Trophoblast cell (in vitro differentiated cells and primary cell): ENCODE measurements at regions not wholly inside any gene's neighbourhood (a gene's known extent, or its start where the extent isn't known, plus 50 kb on each side); places are given as distances from the start of the nearest gene placed in this dataset.

Source experiments
- DNase-seq, 2 donors: peaks; one replicate each; pipeline ENCODE4 v3.0.0-alpha.2; 2016
- H2AFZ ChIP-seq: 2 replicates; pipeline ENCODE4 v1.6.1; 2013; ENCODE audit warnings: low read length, moderate library complexity, mild to moderate bottlenecking; ENCODE audit not compliant: insufficient read depth, poor library complexity
- H2AK5ac ChIP-seq: 2 replicates; pipeline ENCODE4 v1.6.1; 2013; ENCODE audit warnings: mild to moderate bottlenecking, low read length
- H2BK120ac ChIP-seq: 2 replicates; pipeline ENCODE4 v1.6.1; 2013; ENCODE audit warnings: low read length, mild to moderate bottlenecking, moderate library complexity; ENCODE audit not compliant: insufficient read depth, poor library complexity
- H2BK12ac ChIP-seq: 2 replicates; pipeline ENCODE4 v1.6.1; 2013; ENCODE audit warnings: mild to moderate bottlenecking, low read length, moderate library complexity
- H2BK5ac ChIP-seq: 2 replicates; pipeline ENCODE4 v1.6.1; 2013; ENCODE audit warnings: low read length, low read depth, moderate library complexity, mild to moderate bottlenecking; ENCODE audit not compliant: poor library complexity
- H3K14ac ChIP-seq: 2 replicates; pipeline ENCODE4 v1.6.1; 2013; ENCODE audit warnings: mild to moderate bottlenecking, low read length
- H3K18ac ChIP-seq: 2 replicates; pipeline ENCODE4 v1.6.1; 2013; ENCODE audit warnings: mild to moderate bottlenecking, low read length
- H3K23ac ChIP-seq: 2 replicates; pipeline ENCODE4 v1.6.1; 2013; ENCODE audit warnings: low read length
- H3K27ac ChIP-seq: 2 replicates; pipeline ENCODE4 v1.5.1; 2013; ENCODE audit warnings: low read depth, mild to moderate bottlenecking, inconsistent platforms, low read length, moderate library complexity
- H3K27me3 ChIP-seq: 2 replicates; pipeline ENCODE4 v1.6.1; 2013; ENCODE audit warnings: inconsistent platforms, mild to moderate bottlenecking, low read length, moderate library complexity; ENCODE audit not compliant: insufficient read depth
- H3K36me3 ChIP-seq, 2 experiments: 1 replicate in 1 of 2; 2 replicates in 1 of 2; pipeline ENCODE4 v1.6.1; 2013; ENCODE audit warnings: low read length in 2 of 2, mild to moderate bottlenecking in 2 of 2, moderate library complexity in 1 of 2; ENCODE audit not compliant: insufficient read depth in 2 of 2, control insufficient read depth in 1 of 2
- H3K4ac ChIP-seq: 2 replicates; pipeline ENCODE4 v1.6.1; 2013; ENCODE audit warnings: low read depth, mild to moderate bottlenecking, low read length, moderate library complexity
- H3K4me1 ChIP-seq, 2 experiments: 1 replicate in 1 of 2; 2 replicates in 1 of 2; pipeline ENCODE4 v1.6.1; 2013; ENCODE audit warnings: low read length in 2 of 2, mild to moderate bottlenecking in 2 of 2, moderate library complexity in 1 of 2; ENCODE audit not compliant: insufficient read depth in 2 of 2, control insufficient read depth in 1 of 2
- H3K4me2 ChIP-seq: 2 replicates; pipeline ENCODE4 v1.6.1; 2013; ENCODE audit warnings: inconsistent platforms, mild to moderate bottlenecking, low read length, moderate library complexity
- H3K4me3 ChIP-seq: 2 replicates; pipeline ENCODE4 v1.5.1; 2013; ENCODE audit warnings: mild to moderate bottlenecking, low read depth, low read length, inconsistent platforms
- H3K79me1 ChIP-seq: one replicate; pipeline ENCODE4 v1.6.1; 2013; ENCODE audit warnings: low read length
- H3K79me2 ChIP-seq: 2 replicates; pipeline ENCODE4 v1.6.1; 2013; ENCODE audit warnings: low read length, mild to moderate bottlenecking; ENCODE audit not compliant: control insufficient read depth, insufficient read depth, poor library complexity
- H3K9ac ChIP-seq: 2 replicates; pipeline ENCODE4 v1.6.1; 2013; ENCODE audit warnings: mild to moderate bottlenecking, low read length
- H3K9me3 ChIP-seq: 2 replicates; pipeline ENCODE4 v1.6.1; 2013; ENCODE audit warnings: low read depth, mild to moderate bottlenecking, control low read depth, inconsistent platforms, low read length; ENCODE audit not compliant: insufficient read depth
- H4K12ac ChIP-seq: 2 replicates; pipeline ENCODE4 v1.6.1; 2013; ENCODE audit warnings: low read depth, mild to moderate bottlenecking, low read length, moderate library complexity
- H4K8ac ChIP-seq: 2 replicates; pipeline ENCODE4 v1.6.1; 2013; ENCODE audit warnings: low read depth, mild to moderate bottlenecking, low read length, moderate library complexity
- H4K91ac ChIP-seq: one replicate; pipeline ENCODE4 v1.6.1; 2013; ENCODE audit warnings: low read depth, mild to moderate bottlenecking, low read length, moderate library complexity
- whole genome bisulfite sequencing: extraction: QIAGEN DNeasy Blood & Tissue Kit; methylation state at CpG from one replicate; pipeline ENCODE4 v1.1.7; 2013; ENCODE audit warnings: missing lambda C conversion rate; ENCODE audit not compliant: insufficient read length, insufficient coverage; ENCODE audit errors: extremely low coverage; 5-methylcytosine and 5-hydroxymethylcytosine counted together

DNA sequence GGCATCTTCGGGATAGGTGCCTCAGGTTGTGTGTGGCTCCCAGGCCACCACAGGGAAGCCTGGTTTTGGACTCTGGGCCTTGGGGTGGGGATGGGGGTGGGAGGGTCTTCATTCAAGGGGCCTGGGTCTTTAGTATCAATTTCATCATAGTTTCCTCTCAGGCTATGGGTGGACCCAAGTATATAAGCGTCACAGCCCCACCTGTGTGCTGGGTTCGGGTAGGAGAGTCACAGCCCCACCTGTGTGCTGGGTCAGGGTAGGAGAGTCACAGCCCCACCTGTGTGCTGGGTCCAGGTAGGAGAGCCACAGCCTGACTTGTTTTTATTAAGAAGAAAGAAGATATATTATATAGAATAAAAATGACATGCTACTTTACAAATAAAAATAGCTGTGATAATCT, 422.1 kb downstream of the BRD1 start:
- Histone ChIP-seq H2AK5ac (no peak overlapping the region), H3K9ac (no peak overlapping the region), H3K4me3 (no peak overlapping the region), H3K4me2 (no peak overlapping the region), H3K4me1 (no peaks in the 10 kb centered on the region), H3K79me2 (peaks cover 2% of the 10 kb centered on the region), H3K79me1 (no peaks in the 10 kb centered on the region), H2BK5ac (no peak overlapping the region), H3K4ac (no peak overlapping the region), H3K18ac (no peak overlapping the region), H3K27ac (no peak overlapping the region), H2AFZ (no peak overlapping the region), H3K27me3 (no peaks in the 10 kb centered on the region), H2BK120ac (no peak overlapping the region), H4K8ac (no peak overlapping the region), H3K14ac (no peak overlapping the region), H4K91ac (no peak overlapping the region), H3K23ac (no peak overlapping the region), H2BK12ac (no peak overlapping the region), H4K12ac (no peak overlapping the region), H3K36me3 (no peaks in the 10 kb centered on the region), H3K9me3 (peaks cover 4% of the 10 kb centered on the region)
- DNase-seq = no peak
- WGBS = no CpG with 5 or more reads among the region's 3 CpGs

DNA sequence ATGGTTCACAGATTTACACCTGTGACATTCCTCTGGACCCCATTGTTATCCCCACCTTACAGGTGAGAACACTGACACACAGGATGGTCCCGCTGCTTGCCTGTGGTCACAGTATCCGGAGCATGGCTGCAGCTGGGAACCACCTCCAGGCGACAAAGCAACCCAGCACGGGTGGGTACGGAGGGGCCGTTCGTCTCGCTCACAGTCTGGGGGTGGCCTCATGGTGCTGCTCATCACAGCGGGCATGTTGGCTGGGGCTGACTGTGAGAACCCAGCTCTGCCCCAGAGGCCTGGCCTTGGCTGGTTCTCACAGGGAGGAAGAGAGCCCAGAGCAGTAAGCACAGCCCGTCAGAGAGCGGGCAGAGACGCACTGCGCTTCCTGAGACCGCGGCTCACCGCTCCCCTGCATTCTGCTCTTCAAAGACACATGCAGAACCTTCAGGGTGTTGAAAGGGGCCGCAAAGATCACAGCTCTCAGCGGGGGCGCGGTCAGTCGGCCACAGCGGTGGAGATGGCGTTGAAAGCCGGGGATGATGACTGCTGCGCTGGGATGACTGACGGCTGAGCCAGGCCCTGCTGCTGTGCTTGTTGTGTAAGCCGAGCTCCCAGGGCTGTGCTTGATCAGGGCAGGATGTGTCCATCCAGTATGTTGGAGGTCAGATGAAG, 423.0 kb downstream of the BRD1 start:
- Histone ChIP-seq H2AK5ac (no peak overlapping the region), H2BK12ac (no peak overlapping the region), H4K91ac (no peak overlapping the region), H3K79me1 (no peaks in the 10 kb centered on the region), H3K4me2 (no peak overlapping the region), H4K12ac (no peak overlapping the region), H3K14ac (no peak overlapping the region), H3K4ac (no peak overlapping the region), H4K8ac (no peak overlapping the region), H3K79me2 (peaks cover 2% of the 10 kb centered on the region), H2BK120ac (no peak overlapping the region), H2AFZ (no peak overlapping the region), H3K18ac (no peak overlapping the region), H3K4me3 (no peak overlapping the region), H3K9ac (no peak overlapping the region), H3K27ac (no peak overlapping the region), H3K36me3 (no peaks in the 10 kb centered on the region), H3K23ac (no peak overlapping the region), H3K4me1 (no peaks in the 10 kb centered on the region), H3K9me3 (peaks cover 4% of the 10 kb centered on the region), H3K27me3 (no peaks in the 10 kb centered on the region), H2BK5ac (no peak overlapping the region)
- WGBS = no CpG with 5 or more reads among the region's 27 CpGs
- no peak for DNase-seq

DNA sequence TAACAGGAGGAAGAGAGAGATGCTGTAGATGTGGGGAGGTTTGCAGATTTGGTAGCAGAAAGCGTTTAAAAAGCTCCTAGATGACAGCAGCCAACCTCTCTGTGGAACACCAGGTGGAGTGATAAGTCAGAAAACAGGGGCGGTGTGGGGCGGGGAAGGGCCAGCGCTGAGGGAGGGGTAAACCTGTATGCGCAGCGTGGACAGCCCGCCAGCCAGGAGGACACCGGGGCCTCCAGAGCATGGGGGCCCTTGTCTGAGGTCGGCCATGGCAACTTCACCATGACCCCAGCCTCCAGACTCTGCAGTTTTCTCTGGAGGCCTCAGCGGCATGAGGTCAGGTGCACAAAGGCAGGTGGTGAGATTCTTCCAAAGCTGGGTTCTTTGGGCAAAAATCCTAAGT, 423.7 kb downstream of the BRD1 start:
- no peak overlapping the region for H4K91ac ChIP-seq
- no peak for DNase-seq
- no peak overlapping the region for H3K4me2 ChIP-seq
- H2BK5ac ChIP-seq = no peak overlapping the region
- no CpG with 5 or more reads among the region's 10 CpGs for WGBS
- no peak overlapping the region for H2BK12ac ChIP-seq
- no peak overlapping the region for H3K18ac ChIP-seq
- no peak overlapping the region for H2AFZ ChIP-seq
- no peak overlapping the region for H3K4ac ChIP-seq
- no peaks in the 10 kb centered on the region for H3K27me3 ChIP-seq
- H4K8ac ChIP-seq = no peak overlapping the region
- no peak overlapping the region for H3K9ac ChIP-seq
- peaks cover 2% of the 10 kb centered on the region for H3K79me2 ChIP-seq
- no peak overlapping the region for H3K4me3 ChIP-seq
- no peak overlapping the region for H4K12ac ChIP-seq
- no peak overlapping the region for H2BK120ac ChIP-seq
- H3K14ac ChIP-seq = no peak overlapping the region
- H3K79me1 ChIP-seq = no peaks in the 10 kb centered on the region
- H3K36me3 ChIP-seq = no peaks in the 10 kb centered on the region
- H3K9me3 ChIP-seq = peaks cover 4% of the 10 kb centered on the region
- H3K27ac ChIP-seq = no peak overlapping the region
- H3K23ac ChIP-seq = no peak overlapping the region
- no peaks in the 10 kb centered on the region for H3K4me1 ChIP-seq
- no peak overlapping the region for H2AK5ac ChIP-seq

DNA sequence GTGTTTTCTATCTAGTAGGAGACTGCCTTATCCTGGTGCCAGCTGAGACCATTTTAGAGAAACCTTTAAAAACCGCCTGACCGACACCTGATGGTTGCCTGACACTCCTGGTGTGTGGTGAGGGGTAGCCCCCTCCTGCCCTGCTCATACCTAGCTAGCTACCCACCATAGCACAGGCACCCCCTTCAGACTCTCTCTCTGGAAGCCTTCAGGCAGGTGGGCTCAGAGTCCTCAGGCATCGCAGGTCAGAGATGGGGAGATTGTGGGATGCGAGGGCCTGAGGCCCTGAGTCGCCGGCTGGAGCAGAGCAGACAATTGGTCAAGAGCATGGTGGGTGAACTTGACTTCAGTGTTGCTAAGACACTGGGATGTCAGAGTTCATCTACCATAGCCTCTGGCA, 424.6 kb downstream of the BRD1 start:
- H3K9me3 ChIP-seq = peaks cover 4% of the 10 kb centered on the region
- no peak overlapping the region for H3K23ac ChIP-seq
- WGBS = no CpG with 5 or more reads among the region's 6 CpGs

More for the DNA sequence above, 424.6 kb downstream of the BRD1 start:
- Histone ChIP-seq H3K18ac (no peak overlapping the region), H2BK120ac (no peak overlapping the region), H2BK12ac (no peak overlapping the region), H3K9ac (no peak overlapping the region), H4K91ac (no peak overlapping the region), H3K4me2 (no peak overlapping the region), H4K8ac (no peak overlapping the region), H3K14ac (no peak overlapping the region), H4K12ac (no peak overlapping the region), H3K4me1 (no peaks in the 10 kb centered on the region), H3K36me3 (no peaks in the 10 kb centered on the region), H3K27ac (no peak overlapping the region), H2BK5ac (no peak overlapping the region), H3K79me2 (peaks cover 2% of the 10 kb centered on the region), H2AFZ (no peak overlapping the region), H3K79me1 (no peaks in the 10 kb centered on the region), H3K4me3 (no peak overlapping the region), H2AK5ac (no peak overlapping the region), H3K4ac (no peak overlapping the region), H3K27me3 (no peaks in the 10 kb centered on the region)
- no peak for DNase-seq
